GM23338 (cell line): ENCODE measurements at regions not wholly inside any gene's neighbourhood (a gene's known extent, or its start where the extent isn't known, plus 50 kb on each side); places are given as distances from the start of the nearest gene placed in this dataset.
A peak's percentile ranks its signal among the peaks of the same experiment; 100 is the strongest.

Experiments used
- ATAC-seq: fragments of 200-7000 bp; cut with Tn5 transposase; 3 replicates; pipeline ENCODE4 v1.9.1; 2020
- DNase-seq: peaks from one replicate; pipeline ENCODE4 v3.0.0-alpha.2; 2015; ENCODE audit warnings: low spot score
- H2AFZ ChIP-seq: fragments of 200-600 bp; sonication (generic); 2 replicates; pipeline ENCODE4 v1.8.0; 2016; ENCODE audit warnings: antibody characterized with exemption, mild to moderate bottlenecking, moderate library complexity
- H3F3A ChIP-seq: fragments of 200-600 bp; sonication (generic); replicated peaks from 2 replicates; pipeline ENCODE4 v1.8.0; 2017; ENCODE audit warnings: antibody characterized with exemption, mixed run types, low read depth
- H3K27ac ChIP-seq: fragments of 200-600 bp; sonication (generic); 2 replicates; pipeline ENCODE4 v1.6.1; 2016; ENCODE audit warnings: low read depth
- H3K27me3 ChIP-seq: fragments of 200-600 bp; sonication (generic); 2 replicates; pipeline ENCODE4 v1.8.0; 2016; ENCODE audit warnings: mild to moderate bottlenecking, mixed run types, moderate library complexity; ENCODE audit not compliant: insufficient read depth
- H3K36me3 ChIP-seq: fragments of 200-600 bp; sonication (generic); 2 replicates; pipeline ENCODE4 v1.8.0; 2016; ENCODE audit warnings: mild to moderate bottlenecking; ENCODE audit not compliant: insufficient read depth
- H3K4me1 ChIP-seq: fragments of 200-600 bp; sonication (generic); 2 replicates; pipeline ENCODE4 v1.8.0; 2016; ENCODE audit warnings: mild to moderate bottlenecking, moderate library complexity; ENCODE audit not compliant: insufficient read depth
- H3K4me2 ChIP-seq: fragments of 200-600 bp; sonication (generic); 2 replicates; pipeline ENCODE4 v1.7.1; 2017; ENCODE audit warnings: mixed run types
- H3K4me3 ChIP-seq: fragments of 200-600 bp; sonication (generic); 2 replicates; pipeline ENCODE4 v1.6.1; 2016; ENCODE audit warnings: mixed run types
- H3K79me2 ChIP-seq: fragments of 200-600 bp; sonication (generic); replicated peaks from 2 replicates; pipeline ENCODE4 v1.8.0; 2017; ENCODE audit warnings: mild to moderate bottlenecking; ENCODE audit not compliant: insufficient read depth
- H3K9me2 ChIP-seq: fragments of 200-600 bp; sonication (generic); 2 replicates; pipeline ENCODE4 v1.8.0; 2017; ENCODE audit not compliant: insufficient read depth
- H4K20me1 ChIP-seq: fragments of 200-600 bp; sonication (generic); replicated peaks from 2 replicates; pipeline ENCODE4 v1.8.0; 2017; ENCODE audit warnings: mild to moderate bottlenecking; ENCODE audit not compliant: insufficient read depth
- H3K27ac Mint-ChIP-seq: 2 replicates; pipeline ENCODE4 v1.8.0; 2020; ENCODE audit warnings: inconsistent platforms, mild to moderate bottlenecking, moderate library complexity, mixed read lengths
- H3K27me3 Mint-ChIP-seq: 3 replicates; pipeline ENCODE4 v1.8.0; 2022; ENCODE audit warnings: low read depth, mild to moderate bottlenecking, moderate library complexity, mixed read lengths, inconsistent platforms; ENCODE audit not compliant: insufficient read depth, poor library complexity
- H3K36me3 Mint-ChIP-seq: 3 replicates; pipeline ENCODE4 v1.8.0; 2021; ENCODE audit warnings: low read depth, mild to moderate bottlenecking, inconsistent platforms, moderate library complexity, mixed read lengths
- H3K4me1 Mint-ChIP-seq: 3 replicates; pipeline ENCODE4 v1.8.0; 2020; ENCODE audit warnings: mild to moderate bottlenecking, inconsistent platforms, mixed read lengths
- H3K4me3 Mint-ChIP-seq: 3 replicates; pipeline ENCODE4 v1.8.0; 2021; ENCODE audit warnings: moderate library complexity, mild to moderate bottlenecking, inconsistent platforms, mixed read lengths
- H3K9me3 Mint-ChIP-seq: 3 replicates; pipeline ENCODE4 v1.8.0; 2020; ENCODE audit warnings: moderate library complexity, mild to moderate bottlenecking, inconsistent platforms, mixed read lengths
- CREB1 ChIP-seq: fragments of 250-450 bp; sonication (Bioruptor Pico); IDR thresholded peaks from 2 replicates; pipeline ENCODE4 v1.5.0; 2020; ENCODE audit warnings: low read depth, mild to moderate bottlenecking, moderate library complexity
- CTCF ChIP-seq, 2 experiments: fragments of 200-600 bp in 1 of 2; sonication (generic) in 1 of 2; conservative IDR thresholded peaks; 2 replicates each; pipeline versions ENCODE4 v1.5.1 to v1.6.1; 2016 to 2017; ENCODE audit warnings: antibody characterized with exemption in 2 of 2, low read depth in 2 of 2, mild to moderate bottlenecking in 2 of 2, moderate library complexity in 1 of 2
- ETS1 ChIP-seq: IDR thresholded peaks from 2 replicates; pipeline ENCODE4 v1.6.1; 2016; ENCODE audit warnings: antibody characterized with exemption
- EZH2 ChIP-seq: fragments of 200-600 bp; sonication (generic); IDR thresholded peaks from one replicate; pipeline ENCODE4 v1.8.0; 2017; ENCODE audit warnings: antibody characterized with exemption, mild to moderate bottlenecking, low read depth; ENCODE audit not compliant: unreplicated experiment
- JUNB ChIP-seq: IDR thresholded peaks from one replicate; pipeline ENCODE4 v1.6.1; 2016; ENCODE audit warnings: antibody characterized with exemption; ENCODE audit not compliant: unreplicated experiment
- POLR2AphosphoS5 ChIP-seq: IDR thresholded peaks from 2 replicates; pipeline ENCODE4 v1.6.1; 2016; ENCODE audit warnings: antibody characterized with exemption, low read depth
- REST ChIP-seq: IDR thresholded peaks from one replicate; pipeline ENCODE4 v1.6.1; 2018; ENCODE audit warnings: antibody characterized with exemption; ENCODE audit not compliant: unreplicated experiment
- STAT1 ChIP-seq: IDR thresholded peaks from one replicate; pipeline ENCODE4 v1.6.1; 2016; ENCODE audit warnings: antibody characterized with exemption; ENCODE audit not compliant: unreplicated experiment
- ZNF114 ChIP-seq: fragments of 250-450 bp; sonication (Bioruptor Pico); IDR thresholded peaks from 2 replicates; pipeline ENCODE4 v1.5.0; 2020; ENCODE audit warnings: mild to moderate bottlenecking, moderate library complexity
- ZNF462 ChIP-seq: fragments of 250-450 bp; sonication (Bioruptor Pico); IDR thresholded peaks from 2 replicates; pipeline ENCODE4 v1.5.0; 2020; ENCODE audit warnings: mild to moderate bottlenecking, moderate library complexity

- Histone ChIP-seq H3K4me1 (no peaks in the 10 kb centered on the region; the same call in 1 of the 2 replicates), H3K4me3 (no peak overlapping the region), H3K27me3 (no peaks in the 10 kb centered on the region), H3K27ac (no peak overlapping the region), H3K4me2 (no peak overlapping the region), H2AFZ (peak overlapping the region; percentile 47; the same call in 1 of the 2 replicates), H3F3A (no peaks in the 10 kb centered on the region), H4K20me1 (no peaks in the 10 kb centered on the region), H3K36me3 (peaks cover 3% of the 10 kb centered on the region; the same call in 1 of the 2 replicates), H3K79me2 (no peaks in the 10 kb centered on the region), H3K9me2 (peaks cover 6% of the 10 kb centered on the region; the same call in 1 of the 2 replicates)
- peaks cover 10% of the 10 kb centered on the region for H3K4me1 Mint-ChIP-seq
- DNase-seq (no peak), ATAC-seq (no peak)
- H3K27ac Mint-ChIP-seq = no peak overlapping the region
- H3K9me3 Mint-ChIP-seq = peaks cover 14% of the 10 kb centered on the region
- no peak overlapping the region for H3K4me3 Mint-ChIP-seq
- peaks cover 2% of the 10 kb centered on the region for H3K27me3 Mint-ChIP-seq
- TF ChIP-seq ZNF114 (CRISPR knock-in tag) = no peak
- TF ChIP-seq REST = no peak
- no peak for TF ChIP-seq CREB1 (CRISPR knock-in tag)
- TF ChIP-seq CTCF (conservative IDR thresholded peaks at IDR 0.05; ENCODE audit: low read depth in 2 of 2) = no peak
- no peak for TF ChIP-seq ZNF462 (CRISPR knock-in tag)
- TF ChIP-seq EZH2 = no peak
- TF ChIP-seq ETS1 = no peak
- no peak for TF ChIP-seq STAT1
- TF ChIP-seq JUNB = no peak
- no peak for TF ChIP-seq POLR2AphosphoS5
- peaks cover 14% of the 10 kb centered on the region; the same call in 1 of the 3 replicates for H3K36me3 Mint-ChIP-seq
Observed at GRCh38 chr4:128663325-128663724, 146.2 kb upstream of the JADE1 start.
